ENCODE measurements at regions not wholly inside any gene's neighbourhood (a gene's known extent, or its start where the extent isn't known, plus 50 kb on each side); places are given as distances from the start of the nearest gene placed in this dataset.

GRCh38 chr7:8963722-8964121, 530.3 kb downstream of the NXPH1 start (continued):
- TF ChIP-seq ZNF530 (tag by site-specific recombination; IDR thresholded peaks at IDR 0.05; ENCODE audit: low read depth) (no peak), ZNF548 (tag by site-specific recombination; IDR thresholded peaks at IDR 0.05) (no peak), ZNF544 (tag by site-specific recombination; IDR thresholded peaks at IDR 0.05) (no peak), ZNF600 (tag by site-specific recombination; IDR thresholded peaks at IDR 0.05) (no peak), ZNF112 (tag by site-specific recombination; IDR thresholded peaks at IDR 0.05) (no peak), PBX3 (CRISPR knock-in tag; IDR thresholded peaks at IDR 0.05) (no peak), ZSCAN23 (tag by site-specific recombination; IDR thresholded peaks at IDR 0.05) (no peak), KLF16 (tag by site-specific recombination; IDR thresholded peaks at IDR 0.05) (no peak)

GRCh38 chr7:8965177-8965576, 531.8 kb downstream of the NXPH1 start:
- TF ChIP-seq PRDM6 (tag by site-specific recombination; IDR thresholded peaks at IDR 0.05) (no peak), MZF1 (tag by site-specific recombination; IDR thresholded peaks at IDR 0.05; ENCODE audit: borderline replicate concordance) (no peak), KLF17 (tag by site-specific recombination; IDR thresholded peaks at IDR 0.05) (no peak), ZIC2 (tag by site-specific recombination; IDR thresholded peaks at IDR 0.05) (no peak), BCL11B (tag by site-specific recombination; IDR thresholded peaks at IDR 0.05; ENCODE audit: low read depth) (no peak), ZNF341 (tag by site-specific recombination; IDR thresholded peaks at IDR 0.05; ENCODE audit: low read depth) (no peak)
- no peaks in the 10 kb centered on the region for H3K4me1 ChIP-seq (ENCODE audit: control insufficient read depth, insufficient read depth, low read length)
- ChIA-PET CTCF (interaction anchor here (0.6 to 0.8 kb wide), 2 partner anchors 156 to 277 kb away, joined by 3 read pairs; no protein-coding TSS in a partner anchor), POLR2A (no interaction called here)
- H3K36me3 ChIP-seq (ENCODE audit: control insufficient read depth in 2 of 2, insufficient read depth in 1 of 2, low read length in 2 of 2) = no peaks in the 10 kb centered on the region
- no peak overlapping the region for H3K4me3 ChIP-seq (ENCODE audit: low read depth, low read length)
- no peaks in the 10 kb centered on the region for H3K9me3 ChIP-seq (ENCODE audit: control insufficient read depth, insufficient read depth, low read depth, low read length)
- H3K27ac ChIP-seq (ENCODE audit: extremely low read depth, low read depth, low read length) = no peak overlapping the region

GRCh38 chr7:8973601-8974000, 540.2 kb downstream of the NXPH1 start:
- no peaks in the 10 kb centered on the region for H3K36me3 ChIP-seq (ENCODE audit: control insufficient read depth in 2 of 2, insufficient read depth in 1 of 2, low read length in 2 of 2)
- POLR2A ChIA-PET = interaction anchor here (0.7 kb wide), 1 partner anchor 688 kb away, joined by 7 read pairs; no protein-coding TSS in a partner anchor
- no peaks in the 10 kb centered on the region for H3K4me1 ChIP-seq (ENCODE audit: control insufficient read depth, insufficient read depth, low read length)
- no peak overlapping the region for H3K27ac ChIP-seq (ENCODE audit: extremely low read depth, low read depth, low read length)
- no peak for TF ChIP-seq ZFP41 (tag by site-specific recombination; IDR thresholded peaks at IDR 0.05; ENCODE audit: borderline replicate concordance)
- TF ChIP-seq SALL2 (tag by site-specific recombination; IDR thresholded peaks at IDR 0.05; ENCODE audit: borderline replicate concordance) = no peak
- TF ChIP-seq PRDM1 (tag by site-specific recombination; IDR thresholded peaks at IDR 0.05) = no peak
- TF ChIP-seq REPIN1 (tag by site-specific recombination; IDR thresholded peaks at IDR 0.05; ENCODE audit: low read depth) = no peak
- no peaks in the 10 kb centered on the region for H3K9me3 ChIP-seq (ENCODE audit: control insufficient read depth, insufficient read depth, low read depth, low read length)
- no peak overlapping the region for H3K4me3 ChIP-seq (ENCODE audit: low read depth, low read length)
- CTCF ChIA-PET = no interaction called here

- H3K4me3 ChIP-seq (ENCODE audit: low read depth, low read length) = no peak overlapping the region
- no peak overlapping the region for H3K27ac ChIP-seq (ENCODE audit: extremely low read depth, low read depth, low read length)
- ChIA-PET POLR2A (no interaction called here), CTCF (no interaction called here)
- no peaks in the 10 kb centered on the region for H3K4me1 ChIP-seq (ENCODE audit: control insufficient read depth, insufficient read depth, low read length)
- no peaks in the 10 kb centered on the region for H3K36me3 ChIP-seq (ENCODE audit: control insufficient read depth in 2 of 2, insufficient read depth in 1 of 2, low read length in 2 of 2)
- H3K9me3 ChIP-seq (ENCODE audit: control insufficient read depth, insufficient read depth, low read depth, low read length) = no peaks in the 10 kb centered on the region
- no peak for TF ChIP-seq ZNF157 (tag by site-specific recombination; IDR thresholded peaks at IDR 0.05)
- no peak for TF ChIP-seq PATZ1 (tag by site-specific recombination; IDR thresholded peaks at IDR 0.05)
- no peak for TF ChIP-seq ZNF133 (tag by site-specific recombination; IDR thresholded peaks at IDR 0.05)
- no peak for TF ChIP-seq ZNF501 (tag by site-specific recombination; IDR thresholded peaks at IDR 0.05)
- no peak for TF ChIP-seq ZBTB10 (tag by site-specific recombination; IDR thresholded peaks at IDR 0.05)
- no peak for TF ChIP-seq ZNF311 (tag by site-specific recombination; IDR thresholded peaks at IDR 0.05; ENCODE audit: borderline replicate concordance)
Measured at GRCh38 chr7:8975681-8976080, 542.3 kb downstream of the NXPH1 start.

All from HEK293 (cell line).